ENCODE measurements at regions not wholly inside any gene's neighbourhood (a gene's known extent, or its start where the extent isn't known, plus 50 kb on each side); places are given as distances from the start of the nearest gene placed in this dataset.

DNA sequence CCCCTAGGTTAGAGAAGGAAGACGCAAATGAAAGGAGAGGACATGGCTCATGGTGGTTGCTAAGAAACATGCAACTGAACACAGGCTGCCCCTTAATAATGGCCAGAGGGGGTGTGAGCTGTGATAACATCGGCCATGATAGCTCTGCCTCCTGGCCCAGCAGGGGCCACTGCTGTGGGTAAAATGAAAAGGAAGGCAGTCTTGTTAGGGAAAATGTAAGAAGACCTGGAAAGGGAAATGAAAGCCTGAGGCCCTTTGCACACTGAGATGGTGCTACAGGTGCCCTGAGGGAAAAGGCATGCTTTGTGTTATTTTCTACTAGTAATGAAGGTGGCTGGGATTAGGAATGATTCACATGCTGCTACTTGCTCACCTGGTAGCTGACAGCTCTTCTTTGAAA, 123.6 kb upstream of the MID1 start:
- FAIRE-seq (no peak), DNase-seq (ENCODE audit: insufficient read length, low spot score) (no peak)

- FAIRE-seq (no peak), DNase-seq (ENCODE audit: insufficient read length, low spot score) (no peak)
Observed at GRCh38 chrX:10747975-10748374, 127.6 kb upstream of the MID1 start.

DNA sequence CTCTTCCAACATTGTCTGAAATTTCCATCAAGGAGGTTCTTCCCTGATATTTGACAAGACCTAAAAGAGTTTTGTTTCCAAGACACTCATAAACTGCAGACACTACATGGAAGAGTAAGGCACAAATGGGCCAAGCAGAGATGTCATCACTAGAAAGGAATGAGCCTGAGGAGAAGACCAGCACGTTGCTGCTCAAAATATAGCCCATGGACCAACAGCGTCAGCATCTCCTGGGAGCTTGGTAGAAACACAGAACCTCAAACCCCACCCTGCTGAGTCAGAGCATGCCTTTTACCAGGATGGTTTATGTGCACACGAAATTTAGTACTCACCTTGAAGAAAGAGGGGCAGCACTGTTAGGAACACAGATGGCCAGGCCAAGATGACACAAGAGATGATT, 128.7 kb upstream of the MID1 start:
- FAIRE-seq (no peak), DNase-seq (ENCODE audit: insufficient read length, low spot score) (no peak)

DNA sequence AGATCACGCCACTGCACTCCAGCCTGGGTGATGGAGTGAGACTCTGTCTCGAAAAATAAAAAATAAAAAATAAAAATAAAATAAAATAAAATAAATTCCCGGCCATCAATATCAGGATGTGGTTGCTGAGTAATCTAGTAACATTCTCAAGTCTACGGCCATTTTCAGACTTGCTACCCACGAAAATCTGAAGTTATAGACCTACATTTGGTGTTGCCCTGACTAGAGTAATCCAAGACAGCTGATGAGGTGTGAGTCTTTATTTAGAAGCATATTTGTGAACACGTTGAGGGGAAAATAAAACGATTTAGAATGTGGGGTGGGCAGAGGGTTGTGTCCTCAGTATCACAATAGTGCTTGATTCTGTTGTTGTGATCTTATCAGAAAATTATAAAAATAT, 130.2 kb upstream of the MID1 start:
- DNase-seq (ENCODE audit: insufficient read length, low spot score) (no peak), FAIRE-seq (no peak)

DNA sequence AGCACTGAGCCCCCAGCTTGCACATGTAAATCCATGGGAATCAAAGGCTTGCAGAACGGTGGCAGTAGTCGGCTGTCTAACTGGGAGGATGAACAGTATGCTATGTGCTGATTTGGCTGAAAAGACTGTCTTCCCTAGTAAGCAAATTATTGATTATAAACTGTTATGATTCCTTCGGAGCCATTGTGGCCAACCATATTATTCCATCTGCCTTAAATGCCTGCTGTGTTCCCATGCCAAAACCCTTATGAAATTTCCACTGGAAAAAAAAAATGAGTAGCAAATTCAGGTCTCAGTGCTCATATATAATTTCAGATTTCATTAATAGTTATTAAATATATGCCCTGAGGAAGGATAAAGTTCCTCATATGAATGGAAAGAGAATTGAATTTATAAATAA, 132.7 kb upstream of the MID1 start:
- no peak for FAIRE-seq
- no peak for DNase-seq (ENCODE audit: insufficient read length, low spot score)

GRCh38 chrX:10754445-10754844, 134.1 kb upstream of the MID1 start:
- DNase-seq (ENCODE audit: insufficient read length, low spot score) = no peak
- no peak for FAIRE-seq

GRCh38 chrX:10755439-10756334, 135.3 kb upstream of the MID1 start:
- FAIRE-seq (no peak), DNase-seq (ENCODE audit: insufficient read length, low spot score) (peak; percentile 48)

GRCh38 chrX:10756441-10756840, 136.1 kb upstream of the MID1 start:
- peak; percentile 87 for FAIRE-seq
- DNase-seq (ENCODE audit: insufficient read length, low spot score) = peak; percentile 74

- no peak for FAIRE-seq
Observed at GRCh38 chrX:10759141-10759799, 138.9 kb upstream of the MID1 start.

GRCh38 chrX:10761447-10761846, 141.1 kb upstream of the MID1 start:
- no peak for DNase-seq (ENCODE audit: insufficient read length, low spot score)
- FAIRE-seq = no peak

More at GRCh38 chrX:10759141-10759799, 138.9 kb upstream of the MID1 start:
- DNase-seq (ENCODE audit: insufficient read length, low spot score) = no peak

DNA sequence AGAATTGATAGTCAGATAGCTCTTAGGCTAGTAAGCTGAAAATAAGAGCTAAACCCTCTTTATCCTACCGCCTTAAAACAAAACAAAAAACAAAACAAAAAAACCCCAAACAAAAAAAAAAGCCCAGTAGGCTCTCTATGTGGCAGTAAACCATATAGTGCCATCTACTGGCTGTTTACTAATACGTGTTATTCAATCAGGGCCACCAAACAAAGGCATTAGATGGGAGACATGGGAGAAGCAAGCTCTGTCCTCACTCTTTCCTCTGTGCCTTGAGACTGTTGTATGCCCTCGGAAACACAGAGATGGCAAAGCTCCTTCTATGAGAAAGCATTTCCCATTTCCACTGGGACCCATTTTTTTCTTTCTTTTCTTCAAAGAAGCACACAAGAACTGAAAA, 148.8 kb upstream of the MID1 start:
- DNase-seq (ENCODE audit: insufficient read length, low spot score) (peak; percentile 40), FAIRE-seq (no peak)

DNA sequence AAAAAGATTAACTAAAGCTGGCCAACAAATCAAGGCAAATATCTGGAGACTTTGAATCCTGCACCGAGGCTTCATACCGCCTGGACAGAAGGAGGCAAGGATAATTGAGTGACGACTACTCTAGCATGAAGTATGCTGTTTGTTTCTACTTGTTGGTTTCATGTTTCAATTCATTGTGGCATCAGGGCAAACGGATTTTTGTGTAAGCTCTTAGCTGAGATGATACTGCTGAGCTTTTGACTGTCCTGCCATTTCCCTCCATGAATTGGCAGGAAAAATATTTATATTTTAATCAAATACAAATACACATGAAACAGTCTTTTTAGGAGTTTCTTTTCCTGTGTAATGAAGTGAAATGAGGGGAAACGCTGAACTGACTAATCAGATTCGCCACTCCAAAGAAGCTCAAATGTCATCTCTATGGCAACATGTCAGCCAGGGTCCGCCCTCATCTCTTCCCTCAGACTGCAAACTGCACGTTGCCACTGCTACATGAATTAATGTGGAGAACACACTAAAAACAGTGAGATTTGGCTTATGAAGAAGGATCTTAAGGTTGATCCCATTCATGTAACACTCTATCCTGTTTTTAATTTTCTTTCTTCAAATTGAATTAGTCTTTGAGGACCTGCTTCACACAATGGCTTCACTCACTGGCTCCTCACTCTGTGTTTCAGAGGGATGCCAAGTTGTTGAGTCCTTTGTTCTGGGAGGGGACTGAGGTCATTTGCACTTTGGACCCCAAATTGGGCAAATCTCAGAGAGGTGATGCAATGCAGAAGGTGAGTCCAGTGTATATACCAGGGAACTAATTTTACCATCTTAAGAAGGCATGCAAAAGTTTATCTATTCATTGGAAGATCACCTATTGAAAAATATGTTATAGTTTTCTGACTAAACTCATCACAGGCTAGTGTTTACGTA, 149.6 kb upstream of the MID1 start:
- no peak for FAIRE-seq
- no peak for DNase-seq (ENCODE audit: insufficient read length, low spot score)

DNA sequence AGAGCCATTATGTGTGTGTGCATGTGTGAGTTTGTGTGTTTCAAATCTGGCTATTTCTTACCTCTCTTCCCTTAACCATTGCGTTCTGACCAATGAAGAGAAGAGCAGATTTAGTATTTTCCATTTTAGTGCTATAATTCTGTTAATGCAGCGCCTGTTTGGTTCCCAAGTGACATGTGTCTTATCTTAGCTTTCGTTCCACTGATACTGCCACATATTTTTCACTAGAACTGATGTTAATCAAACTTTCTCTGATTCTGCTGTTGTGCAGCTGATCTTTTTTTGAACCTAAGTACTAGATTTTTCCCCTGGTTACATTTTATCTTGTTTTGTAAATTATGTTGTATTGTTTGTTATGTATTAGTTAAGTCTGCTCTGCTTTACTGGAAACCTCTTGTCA, 152.9 kb upstream of the MID1 start:
- FAIRE-seq (no peak), DNase-seq (ENCODE audit: insufficient read length, low spot score) (no peak)

- no peak for DNase-seq (ENCODE audit: insufficient read length, low spot score)
- no peak for FAIRE-seq
Observed at GRCh38 chrX:10781847-10782530, 161.6 kb upstream of the MID1 start.

- DNase-seq (ENCODE audit: insufficient read length, low spot score) (no peak), FAIRE-seq (no peak)
Observed at GRCh38 chrX:10783451-10783995, 163.1 kb upstream of the MID1 start.

GRCh38 chrX:10787264-10787663, 166.9 kb upstream of the MID1 start:
- DNase-seq (ENCODE audit: insufficient read length, low spot score) (no peak), FAIRE-seq (no peak)

DNA sequence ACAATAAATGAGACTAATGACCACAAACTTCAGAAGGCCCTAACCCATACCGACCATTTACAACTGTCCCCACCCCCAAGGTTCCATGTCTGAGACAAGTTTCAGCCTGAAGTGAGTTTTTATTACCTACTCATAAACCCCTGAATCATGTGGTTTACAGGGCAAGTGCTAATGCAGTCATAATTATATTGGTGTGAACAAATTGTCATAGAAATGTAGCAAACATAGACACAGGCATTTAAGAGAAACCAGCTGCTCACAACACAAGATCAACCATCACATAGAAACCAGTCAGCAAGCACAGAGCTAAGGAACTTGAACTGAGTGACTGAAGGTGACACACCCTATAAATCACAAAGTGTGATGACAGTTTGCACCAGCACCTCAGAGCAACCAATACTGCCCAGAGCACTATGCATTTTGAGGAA, 173.8 kb upstream of the MID1 start:
- FAIRE-seq (no peak), DNase-seq (ENCODE audit: insufficient read length, low spot score) (no peak)

DNA sequence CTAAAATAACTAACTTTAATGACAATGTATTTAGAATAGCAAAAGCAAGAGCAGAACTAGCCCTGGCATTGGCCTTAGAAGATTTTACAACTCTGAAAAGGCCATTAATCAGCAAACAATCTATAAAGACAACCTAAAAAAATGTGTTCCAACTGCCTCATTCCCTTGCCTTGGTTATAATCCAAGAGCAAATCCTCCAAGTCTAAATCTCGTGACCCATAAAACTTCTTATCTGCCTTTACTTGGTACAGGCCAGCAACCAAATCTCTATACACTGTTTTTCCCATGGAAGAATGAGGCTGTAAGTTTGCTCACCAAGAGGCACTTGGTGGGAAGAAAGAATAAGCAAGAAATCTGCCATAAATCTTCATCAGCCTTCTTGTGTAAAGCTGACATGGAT, 175.3 kb upstream of the MID1 start:
- DNase-seq (ENCODE audit: insufficient read length, low spot score) = no peak

DNA sequence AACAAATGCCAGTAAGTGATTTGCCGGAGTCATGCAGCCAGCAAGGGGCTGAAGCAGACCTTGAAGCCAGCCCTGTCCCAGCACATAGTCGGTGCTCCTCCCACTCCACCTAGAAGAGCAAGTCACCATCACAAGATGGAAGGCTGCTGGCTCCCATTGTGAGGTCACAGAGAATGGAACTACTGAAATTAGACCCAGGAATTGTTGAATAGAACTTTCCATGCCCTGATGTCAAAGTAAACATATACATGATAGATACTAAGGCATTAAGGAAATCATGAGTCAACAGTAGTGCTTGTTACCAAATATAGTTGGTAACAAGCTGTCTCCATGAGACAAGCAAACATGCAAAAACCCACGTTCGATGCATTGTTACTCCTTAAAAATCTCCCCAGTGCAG, 177.1 kb upstream of the MID1 start:
- DNase-seq (ENCODE audit: insufficient read length, low spot score) (no peak), FAIRE-seq (no peak)

More for the DNA sequence above, 175.3 kb upstream of the MID1 start:
- FAIRE-seq = no peak

GRCh38 chrX:10798041-10798440, 177.7 kb upstream of the MID1 start:
- DNase-seq (ENCODE audit: insufficient read length, low spot score) = no peak
- no peak for FAIRE-seq

All from HTR-8/SVneo (cell line).